B cell (primary cell): ENCODE measurements at regions not wholly inside any gene's neighbourhood (a gene's known extent, or its start where the extent isn't known, plus 50 kb on each side); places are given as distances from the start of the nearest gene placed in this dataset.

Experiments used
- ATAC-seq: fragments of 200-7000 bp; cut with Tn5 transposase; one replicate; pipeline ENCODE4 v1.10.0; 2021; ENCODE audit warnings: low read depth, mild to moderate bottlenecking, moderate number of reproducible peaks, moderate library complexity
- CTCF ChIA-PET: fragments of 350-600 bp; sonication (Branson Sonifier 250); formaldehyde crosslinking; loops from one replicate; lab custom pipeline; 2021; ENCODE audit warnings: antibody characterized with exemption, inconsistent platforms; lab: Charles Lee
- POLR2A ChIA-PET: fragments of 350-600 bp; sonication (Branson Sonifier 250); formaldehyde crosslinking; loops from one replicate; lab custom pipeline; 2021; ENCODE audit warnings: antibody characterized with exemption; lab: Charles Lee
- DNase-seq: peaks from one replicate; pipeline ENCODE4 v3.0.0; 2013
- H2AFZ ChIP-seq: 2 replicates; pipeline ENCODE4 v1.6.1; 2012; ENCODE audit warnings: mild to moderate bottlenecking, low read depth, low read length; ENCODE audit not compliant: insufficient read depth, poor library complexity, severe bottlenecking
- H3K27ac ChIP-seq, 2 donors: 1 replicate in 1 of 2; 2 replicates in 1 of 2; pipeline ENCODE4 v1.5.1; 2012 to 2013; ENCODE audit warnings: low read length in 2 of 2, mild to moderate bottlenecking in 2 of 2, moderate library complexity in 1 of 2
- H3K27me3 ChIP-seq, 4 experiments: fragments of 200-600 bp in 1 of 4; sonication (generic) in 1 of 4; replicated peaks in 1 of 4; 1 replicate in 2 of 4; 2 replicates in 2 of 4; pipeline versions ENCODE4 v1.6.1 to v1.7.0; 2013 to 2016; ENCODE audit warnings: low read length in 3 of 4, mild to moderate bottlenecking in 2 of 4, mixed read lengths in 1 of 4, moderate library complexity in 1 of 4; ENCODE audit not compliant: insufficient read depth in 4 of 4, control insufficient read depth in 3 of 4; ENCODE audit errors: control extremely low read depth in 1 of 4
- H3K36me3 ChIP-seq, 2 experiments: replicated peaks in 1 of 2; 1 replicate in 1 of 2; 2 replicates in 1 of 2; pipeline versions ENCODE4 v1.6.1 to v1.7.1; 2013; ENCODE audit warnings: low read length in 1 of 2; ENCODE audit not compliant: insufficient read depth in 2 of 2, control insufficient read depth in 1 of 2; ENCODE audit errors: control extremely low read depth in 1 of 2, extremely low read depth in 1 of 2
- H3K4me1 ChIP-seq, 2 donors: fragments of 200-600 bp in 1 of 2; sonication (generic) in 1 of 2; 1 replicate in 1 of 2; 2 replicates in 1 of 2; pipeline versions ENCODE4 v1.5.1 to v1.6.1; 2013 to 2017; ENCODE audit warnings: low read length in 2 of 2; ENCODE audit not compliant: control insufficient read depth in 2 of 2, insufficient read depth in 2 of 2
- H3K4me2 ChIP-seq: replicated peaks from 2 replicates; pipeline ENCODE3; 2012; ENCODE audit warnings: mild to moderate bottlenecking, low read depth, low read length; ENCODE audit not compliant: poor library complexity, severe bottlenecking
- H3K4me3 ChIP-seq, 5 experiments: fragments of 200-600 bp in 1 of 5; sonication (generic) in 1 of 5; 1 replicate in 3 of 5; 2 replicates in 2 of 5; pipeline versions ENCODE4 v1.5.1 to v1.7.0; 2011 to 2016; ENCODE audit warnings: low read length in 4 of 5, mild to moderate bottlenecking in 4 of 5, low read depth in 2 of 5, control low read depth in 1 of 5, moderate library complexity in 1 of 5; ENCODE audit not compliant: insufficient read depth in 1 of 5; ENCODE audit errors: control extremely low read depth in 1 of 5, extremely low read depth in 1 of 5
- H3K79me2 ChIP-seq: fragments of 200-600 bp; sonication (generic); one replicate; pipeline ENCODE4 v1.6.0; 2016; ENCODE audit warnings: low read length; ENCODE audit not compliant: control insufficient read depth, insufficient read depth
- H3K9ac ChIP-seq: fragments of 200-600 bp; sonication (generic); 2 replicates; pipeline ENCODE4 v1.6.1; 2017; ENCODE audit warnings: mild to moderate bottlenecking, low read length, moderate library complexity
- H3K9me3 ChIP-seq, 3 donors: one replicate each; pipeline versions ENCODE4 v1.6.1 to v1.7.1; 2013; ENCODE audit warnings: low read length in 2 of 3; ENCODE audit not compliant: control insufficient read depth in 2 of 3, insufficient read depth in 1 of 3; ENCODE audit errors: control extremely low read depth in 1 of 3
- H4K20me1 ChIP-seq: 2 replicates; pipeline ENCODE4 v1.6.0; 2012; ENCODE audit warnings: mild to moderate bottlenecking, low read length; ENCODE audit not compliant: insufficient read depth, control insufficient read depth, poor library complexity, severe bottlenecking
- H3K27ac Mint-ChIP-seq: one replicate; pipeline ENCODE4 v1.8.0; 2021; ENCODE audit warnings: mixed read lengths
- H3K27me3 Mint-ChIP-seq: one replicate; pipeline ENCODE4 v1.8.0; 2021; ENCODE audit warnings: mixed read lengths
- H3K4me1 Mint-ChIP-seq: one replicate; pipeline ENCODE4 v1.8.0; 2021; ENCODE audit warnings: mixed read lengths
- H3K4me3 Mint-ChIP-seq: one replicate; pipeline ENCODE4 v1.8.0; 2021; ENCODE audit warnings: mixed read lengths
- H3K9me3 Mint-ChIP-seq: one replicate; pipeline ENCODE4 v1.8.0; 2022; ENCODE audit warnings: mixed read lengths; ENCODE audit not compliant: insufficient read depth
- CTCF ChIP-seq: fragments of 200-600 bp; IDR thresholded peaks from one replicate; pipeline ENCODE4 v1.8.0; 2022; ENCODE audit warnings: antibody characterized with exemption, mild to moderate bottlenecking
- EZH2 ChIP-seq: IDR thresholded peaks from 2 replicates; pipeline ENCODE4 v1.6.1; 2012; ENCODE audit warnings: borderline replicate concordance, low read depth, mild to moderate bottlenecking, moderate library complexity, low read length; ENCODE audit not compliant: insufficient read depth, poor library complexity, severe bottlenecking
- WGBS: methylation state at CpG from one replicate; pipeline ENCODE4 v1.1.5; 2013; ENCODE audit warnings: missing lambda C conversion rate; ENCODE audit not compliant: insufficient coverage; 5-methylcytosine and 5-hydroxymethylcytosine counted together
- intact Hi-C: fragments of 100-400 bp; cut with micrococcal nuclease; formaldehyde crosslinking; loops from one replicate; pipeline ENCODE4 v1.10.0; 2022

GRCh38 chr2:8456151-8457091 lies 225.4 kb upstream of the ID2 start:
- no peak overlapping the region for H3K27ac Mint-ChIP-seq
- ChIA-PET POLR2A (no interaction called here), CTCF (no interaction called here)
- no peak overlapping the region for H3K27ac ChIP-seq
- peaks cover 14 to 19% of the 10 kb centered on the region in 2 donors for H3K4me1 ChIP-seq
- H3K9ac ChIP-seq = no peak overlapping the region
- DNase-seq (no peak), ATAC-seq (no peak)
- peak overlapping the region; percentile 43 for H3K4me2 ChIP-seq
- H3K9me3 Mint-ChIP-seq = no peaks in the 10 kb centered on the region
- H3K9me3 ChIP-seq = peaks cover 0 to 11% (median 0%) of the 10 kb centered on the region in 3 donors
- no peaks in the 10 kb centered on the region for H3K79me2 ChIP-seq
- peaks cover 0 to 92% (median 60%) of the 10 kb centered on the region in 4 experiments for H3K27me3 ChIP-seq
- 65% methylated on average over 36 of the region's 41 CpGs for WGBS
- H3K4me1 Mint-ChIP-seq = peaks cover 15% of the 10 kb centered on the region
- H4K20me1 ChIP-seq = no peaks in the 10 kb centered on the region
- TF ChIP-seq EZH2 (no peak), CTCF (no peak)
- no peaks in the 10 kb centered on the region for H3K36me3 ChIP-seq
- no peak overlapping the region for H3K4me3 Mint-ChIP-seq
- H3K27me3 Mint-ChIP-seq = peaks cover 91% of the 10 kb centered on the region
- intact Hi-C loops = no loop called here
- no peak overlapping the region for H3K4me3 ChIP-seq
- H2AFZ ChIP-seq = no peak overlapping the region

- intact Hi-C loops = no loop called here
- H3K9ac ChIP-seq = no peak overlapping the region
Measured at GRCh38 chr2:8457092-8457481, 224.8 kb upstream of the ID2 start.

More at GRCh38 chr2:8457092-8457481, 224.8 kb upstream of the ID2 start:
- H3K4me1 ChIP-seq = peaks cover 14 to 19% of the 10 kb centered on the region in 2 donors
- peaks cover 0 to 11% (median 0%) of the 10 kb centered on the region in 3 donors for H3K9me3 ChIP-seq
- TF ChIP-seq EZH2 (no peak), CTCF (no peak)
- H3K27ac Mint-ChIP-seq = no peak overlapping the region
- H3K27me3 Mint-ChIP-seq = peaks cover 94% of the 10 kb centered on the region
- no peaks in the 10 kb centered on the region for H4K20me1 ChIP-seq
- ChIA-PET POLR2A (no interaction called here), CTCF (no interaction called here)
- DNase-seq = no peak
- H3K27me3 ChIP-seq = peaks cover 0 to 90% (median 59%) of the 10 kb centered on the region in 4 experiments
- H3K36me3 ChIP-seq = no peaks in the 10 kb centered on the region
- peak overlapping the region; percentile 8 for H3K4me2 ChIP-seq
- H3K27ac ChIP-seq = no peak overlapping the region
- WGBS = 37% methylated on average over 24 of the region's 41 CpGs
- H3K79me2 ChIP-seq = no peaks in the 10 kb centered on the region
- no peak overlapping the region for H2AFZ ChIP-seq
- ATAC-seq = no peak
- peak overlapping the region; percentile 35 for H3K4me3 Mint-ChIP-seq
- no peaks in the 10 kb centered on the region for H3K9me3 Mint-ChIP-seq
- H3K4me1 Mint-ChIP-seq = peaks cover 15% of the 10 kb centered on the region
- H3K4me3 ChIP-seq = no peak overlapping the region
